ENCODE measurements at regions not wholly inside any gene's neighbourhood (a gene's known extent, or its start where the extent isn't known, plus 50 kb on each side); places are given as distances from the start of the nearest gene placed in this dataset.
"Not testable (repeated sequence)": the region's sequence is repeated elsewhere in the genome, so short reads cannot be mapped to it uniquely, and the experiment has no call there.

GRCh38 chr16:60811051-60811608, 1225.1 kb downstream of the CDH8 start:
- DNase-seq (ENCODE audit: low read depth in 2 of 2), result no peak

- no peak for DNase-seq (ENCODE audit: low read depth in 2 of 2)
These were observed 1226.0 kb downstream of the CDH8 start for GRCh38 chr16:60810250-60810649.

GRCh38 chr16:60792437-60792836, 1243.8 kb downstream of the CDH8 start:
- DNase-seq (ENCODE audit: low read depth in 2 of 2), result no peak

GRCh38 chr16:60788631-60789030, 1247.6 kb downstream of the CDH8 start:
- DNase-seq (ENCODE audit: low read depth in 2 of 2), result no peak

- no peak for DNase-seq (ENCODE audit: low read depth in 2 of 2)
These were observed 1260.0 kb downstream of the CDH8 start for GRCh38 chr16:60776281-60776680.

GRCh38 chr16:60771138-60771537, 1265.1 kb downstream of the CDH8 start:
- DNase-seq (ENCODE audit: low read depth in 2 of 2), result no peak

GRCh38 chr16:60770384-60770783, 1265.9 kb downstream of the CDH8 start:
- DNase-seq (ENCODE audit: low read depth in 2 of 2), result not testable (repeated sequence)

- DNase-seq (ENCODE audit: low read depth in 2 of 2), result no peak
These were observed 1272.4 kb downstream of the CDH8 start for GRCh38 chr16:60763869-60764268.

- DNase-seq (ENCODE audit: low read depth in 2 of 2), result no peak
These were observed 1280.3 kb downstream of the CDH8 start for GRCh38 chr16:60755907-60756306.

GRCh38 chr16:60748366-60748765, 1287.9 kb downstream of the CDH8 start:
- no peak for DNase-seq (ENCODE audit: low read depth in 2 of 2)

- DNase-seq (ENCODE audit: low read depth in 2 of 2), result no peak
These were observed 1292.0 kb downstream of the CDH8 start for GRCh38 chr16:60744198-60744597.

- no peak for DNase-seq (ENCODE audit: low read depth in 2 of 2)
These were observed 1294.4 kb downstream of the CDH8 start for GRCh38 chr16:60741810-60742209.

GRCh38 chr16:60739737-60740683, 1296.2 kb downstream of the CDH8 start:
- DNase-seq (ENCODE audit: low read depth in 2 of 2), result no peak

- no peak for DNase-seq (ENCODE audit: low read depth in 2 of 2)
These were observed 1304.7 kb downstream of the CDH8 start for GRCh38 chr16:60731329-60732050.

- DNase-seq (ENCODE audit: low read depth in 2 of 2), result no peak
These were observed 1307.2 kb downstream of the CDH8 start for GRCh38 chr16:60729051-60729450.

- no peak for DNase-seq (ENCODE audit: low read depth in 2 of 2)
These were observed 1308.4 kb downstream of the CDH8 start for GRCh38 chr16:60727851-60728250.

GRCh38 chr16:60720060-60720459, 1316.2 kb downstream of the CDH8 start:
- DNase-seq (ENCODE audit: low read depth in 2 of 2), result no peak

GRCh38 chr16:60717808-60718207, 1318.4 kb downstream of the CDH8 start:
- no peak for DNase-seq (ENCODE audit: low read depth in 2 of 2)

GRCh38 chr16:60712144-60712543, 1324.1 kb downstream of the CDH8 start:
- DNase-seq (ENCODE audit: low read depth in 2 of 2), result no peak

- no peak for DNase-seq (ENCODE audit: low read depth in 2 of 2)
These were observed 1331.5 kb downstream of the CDH8 start for GRCh38 chr16:60704726-60705125.

- DNase-seq (ENCODE audit: low read depth in 2 of 2), result no peak
These were observed 1333.1 kb downstream of the CDH8 start for GRCh38 chr16:60703096-60703495.

GRCh38 chr16:60686824-60687223, 1349.4 kb downstream of the CDH8 start:
- DNase-seq (ENCODE audit: low read depth in 2 of 2), result no peak

GRCh38 chr16:60684002-60684401, 1352.2 kb downstream of the CDH8 start:
- no peak for DNase-seq (ENCODE audit: low read depth in 2 of 2)
